Keratinocyte (primary cell): ENCODE measurements at regions not wholly inside any gene's neighbourhood (a gene's known extent, or its start where the extent isn't known, plus 50 kb on each side); places are given as distances from the start of the nearest gene placed in this dataset.

Experiments used
- DNase-seq: peaks from one replicate; pipeline ENCODE4 v3.0.0-alpha.2; 2011; ENCODE audit warnings: low read depth, missing footprints, low spot score
- FAIRE-seq: peaks from 2 replicates; lab custom pipeline; 2011; peaks lifted over from hg19 to GRCh38; lab: Jason Lieb, UNC
- H2AFZ ChIP-seq: 2 replicates; pipeline ENCODE4 v1.6.0; 2012; ENCODE audit warnings: low read length, control low read depth, inconsistent platforms; ENCODE audit not compliant: control insufficient read depth
- H3K27ac ChIP-seq: 2 replicates; pipeline ENCODE4 v1.5.1; 2011; ENCODE audit warnings: low read length; ENCODE audit not compliant: control insufficient read depth, insufficient read depth
- H3K27me3 ChIP-seq: 3 replicates; pipeline ENCODE4 v1.6.0; 2011; ENCODE audit warnings: low read length; ENCODE audit not compliant: control insufficient read depth, insufficient read depth; ENCODE audit errors: extremely low read depth
- H3K36me3 ChIP-seq, 2 experiments: 2 replicates in 1 of 2; 3 replicates in 1 of 2; pipeline ENCODE4 v1.5.1; 2011; ENCODE audit warnings: low read length in 2 of 2, mild to moderate bottlenecking in 1 of 2; ENCODE audit not compliant: control insufficient read depth in 2 of 2, insufficient read depth in 2 of 2; ENCODE audit errors: extremely low read depth in 1 of 2
- H3K4me1 ChIP-seq: 3 replicates; pipeline ENCODE4 v1.5.1; 2011; ENCODE audit warnings: low read length; ENCODE audit not compliant: control insufficient read depth, insufficient read depth; ENCODE audit errors: extremely low read depth
- H3K4me2 ChIP-seq: 3 replicates; pipeline ENCODE4 v1.6.0; 2011; ENCODE audit warnings: low read depth, low read length; ENCODE audit not compliant: control insufficient read depth, insufficient read depth; ENCODE audit errors: extremely low read depth
- H3K4me3 ChIP-seq, 3 experiments: fragments of 200-600 bp in 1 of 3; sonication (generic) in 1 of 3; 2 replicates in 2 of 3; 3 replicates in 1 of 3; pipeline ENCODE4 v1.5.1; 2011 to 2016; ENCODE audit warnings: low read length in 3 of 3, mild to moderate bottlenecking in 3 of 3, control low read depth in 2 of 3, inconsistent platforms in 1 of 3, low read depth in 1 of 3, mixed read lengths in 1 of 3, mixed run types in 1 of 3, moderate library complexity in 1 of 3; ENCODE audit not compliant: control insufficient read depth in 2 of 3, insufficient read depth in 2 of 3; ENCODE audit errors: extremely low read depth in 1 of 3
- H3K79me2 ChIP-seq: 2 replicates; pipeline ENCODE4 v1.6.0; 2012; ENCODE audit warnings: low read length; ENCODE audit not compliant: control insufficient read depth, insufficient read depth
- H3K9ac ChIP-seq: 3 replicates; pipeline ENCODE4 v1.6.0; 2011; ENCODE audit warnings: low read length; ENCODE audit not compliant: control insufficient read depth, insufficient read depth; ENCODE audit errors: extremely low read depth
- H3K9me1 ChIP-seq: 3 replicates; pipeline ENCODE4 v1.6.0; 2011; ENCODE audit warnings: low read length; ENCODE audit not compliant: control insufficient read depth, insufficient read depth; ENCODE audit errors: extremely low read depth
- H3K9me3 ChIP-seq: 2 replicates; pipeline ENCODE4 v1.5.1; 2012; ENCODE audit warnings: low read depth, low read length; ENCODE audit not compliant: control insufficient read depth
- H4K20me1 ChIP-seq: 3 replicates; pipeline ENCODE4 v1.6.0; 2011; ENCODE audit warnings: low read length; ENCODE audit not compliant: control insufficient read depth, insufficient read depth; ENCODE audit errors: extremely low read depth
- CTCF ChIP-seq, 3 experiments: IDR thresholded peaks in 1 of 3; conservative IDR thresholded peaks in 1 of 3; optimal IDR thresholded peaks in 1 of 3; 2 replicates in 2 of 3; 3 replicates in 1 of 3; pipeline versions ENCODE3 to v1.5.1; 2011; ENCODE audit warnings: low read length in 3 of 3, mild to moderate bottlenecking in 3 of 3, moderate library complexity in 2 of 3, control low read depth in 1 of 3, inconsistent platforms in 1 of 3; ENCODE audit not compliant: insufficient read depth in 2 of 3; ENCODE audit errors: extremely low read depth in 1 of 3
- EZH2 ChIP-seq: IDR thresholded peaks from one replicate; pipeline ENCODE4 v1.6.1; 2012; ENCODE audit warnings: inconsistent platforms, mild to moderate bottlenecking, low read length, moderate library complexity
- dilution Hi-C: fragments of 300-500 bp; cut with MboI; formaldehyde crosslinking; loops from one replicate; pipeline ENCODE4 v1.7.0; 2020; ENCODE audit warnings: low sequenced_read_pairs; ENCODE audit not compliant: extremely low pct_ligation_motif_present

DNA sequence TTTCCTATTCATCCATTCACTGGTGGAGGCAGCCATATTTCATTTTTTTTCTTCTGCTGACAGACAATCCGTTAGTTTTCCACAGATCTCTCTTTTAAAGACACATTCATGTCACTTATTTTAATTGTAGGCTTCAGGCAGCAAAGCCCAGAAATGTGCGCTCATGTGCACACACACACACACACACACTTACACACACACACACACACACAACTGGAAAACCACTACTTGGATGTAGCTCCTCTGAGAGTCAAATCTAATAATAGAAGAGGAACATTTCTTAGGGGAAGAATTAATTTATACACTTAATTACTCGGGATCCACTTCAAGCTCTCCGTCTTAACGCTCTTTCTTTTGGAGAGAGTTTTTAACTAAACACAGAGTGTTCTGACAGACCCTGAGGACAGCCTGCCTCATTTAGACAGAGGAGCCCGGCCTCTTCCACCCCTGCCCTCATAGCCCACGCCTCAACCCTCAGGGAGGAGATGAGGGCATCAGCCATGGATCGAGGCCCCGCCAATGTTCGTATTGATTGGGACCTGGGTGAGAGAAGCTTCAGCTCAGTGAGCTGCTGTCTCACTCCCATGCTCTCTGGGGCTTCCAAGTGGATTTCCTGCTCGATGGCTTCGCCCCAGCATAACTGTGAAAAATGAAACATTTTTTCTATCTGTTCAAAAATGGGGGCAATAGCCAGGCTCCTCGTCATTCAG is 261.4 kb upstream of the SKOR2 start:
- TF ChIP-seq CTCF (optimal IDR thresholded peaks at IDR 0.05 in 1 of 3, IDR thresholded peaks at IDR 0.05 in 1 of 3, conservative IDR thresholded peaks at IDR 0.05 in 1 of 3; ENCODE audit: extremely low read depth in 1 of 3, insufficient read depth in 2 of 3, low read length in 3 of 3): no peak
- no peak for TF ChIP-seq EZH2
- FAIRE-seq (no peak), DNase-seq (no peak)
- dilution Hi-C loops: no loop called here
- H3K79me2 ChIP-seq: no peaks in the 10 kb centered on the region
- no peaks in the 10 kb centered on the region for H3K4me1 ChIP-seq
- H3K36me3 ChIP-seq: no peaks in the 10 kb centered on the region
- H3K9me1 ChIP-seq: no peaks in the 10 kb centered on the region
- H2AFZ ChIP-seq: no peak overlapping the region
- H3K27me3 ChIP-seq: no peaks in the 10 kb centered on the region
- H3K4me3 ChIP-seq: no peak overlapping the region
- no peak overlapping the region for H3K27ac ChIP-seq
- H4K20me1 ChIP-seq: no peaks in the 10 kb centered on the region
- no peak overlapping the region for H3K4me2 ChIP-seq
- H3K9ac ChIP-seq: no peak overlapping the region
- H3K9me3 ChIP-seq: no peaks in the 10 kb centered on the region

DNA sequence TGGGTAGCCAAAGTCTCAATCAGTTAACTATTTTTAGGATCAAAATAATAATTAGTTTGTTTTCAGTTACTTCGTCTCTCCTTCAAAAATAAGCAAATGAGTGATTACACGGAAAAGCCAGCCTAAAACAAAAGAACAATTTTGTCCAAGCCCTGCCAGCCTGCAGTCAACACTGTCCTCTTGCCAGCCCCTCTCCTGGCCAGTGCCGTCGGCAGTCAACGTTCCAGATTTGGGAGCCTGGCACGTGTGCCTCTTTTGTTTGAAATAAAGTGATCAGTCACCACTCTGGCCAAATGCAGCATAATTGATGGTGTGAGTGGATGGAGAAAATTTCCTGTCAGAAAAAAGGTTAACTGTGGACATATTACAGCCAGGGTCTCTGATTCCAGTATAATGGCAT is 260.6 kb upstream of the SKOR2 start:
- no peaks in the 10 kb centered on the region for H4K20me1 ChIP-seq
- no peak overlapping the region for H2AFZ ChIP-seq
- no peaks in the 10 kb centered on the region for H3K4me1 ChIP-seq
- dilution Hi-C loops: no loop called here
- H3K36me3 ChIP-seq: no peaks in the 10 kb centered on the region
- DNase-seq: no peak
- H3K4me2 ChIP-seq: no peak overlapping the region
- no peak overlapping the region for H3K4me3 ChIP-seq
- H3K79me2 ChIP-seq: no peaks in the 10 kb centered on the region
- no peak for FAIRE-seq
- no peaks in the 10 kb centered on the region for H3K9me1 ChIP-seq
- no peak overlapping the region for H3K27ac ChIP-seq
- TF ChIP-seq CTCF (optimal IDR thresholded peaks at IDR 0.05 in 1 of 3, IDR thresholded peaks at IDR 0.05 in 1 of 3, conservative IDR thresholded peaks at IDR 0.05 in 1 of 3; ENCODE audit: extremely low read depth in 1 of 3, insufficient read depth in 2 of 3, low read length in 3 of 3): no peak
- TF ChIP-seq EZH2: no peak
- H3K27me3 ChIP-seq: no peaks in the 10 kb centered on the region
- H3K9me3 ChIP-seq: no peaks in the 10 kb centered on the region
- H3K9ac ChIP-seq: no peak overlapping the region
